Stimulated activated CD8-positive, alpha-beta memory T cell treated with anti-CD3 and anti-CD28 coated beads, Interleukin-7, amount 100 ng/mL, for 24 hours (primary cell): ENCODE measurements at regions not wholly inside any gene's neighbourhood (a gene's known extent, or its start where the extent isn't known, plus 50 kb on each side); places are given as distances from the start of the nearest gene placed in this dataset.
"Not testable (repeated sequence)": the region's sequence is repeated elsewhere in the genome, so short reads cannot be mapped to it uniquely, and the experiment has no call there.

Experiments used
- DNase-seq: peaks from one replicate; pipeline ENCODE4 v3.0.0-alpha.2; 2020; ENCODE audit warnings: low read depth

- not testable (repeated sequence) for DNase-seq
Observed at GRCh38 chr11:123344188-123344587, 85.9 kb upstream of the GRAMD1B start.

- no peak for DNase-seq
Observed at GRCh38 chr11:123338997-123339752, 90.9 kb upstream of the GRAMD1B start.

- DNase-seq: no peak
Observed at GRCh38 chr11:123338266-123338800, 91.7 kb upstream of the GRAMD1B start.

GRCh38 chr11:123334925-123335324, 95.1 kb upstream of the GRAMD1B start:
- no peak for DNase-seq

GRCh38 chr11:123332577-123332976, 97.5 kb upstream of the GRAMD1B start:
- DNase-seq: not testable (repeated sequence)

GRCh38 chr11:123330948-123331347, 99.1 kb upstream of the GRAMD1B start:
- no peak for DNase-seq

GRCh38 chr11:123330471-123330870, 99.6 kb upstream of the GRAMD1B start:
- no peak for DNase-seq

- DNase-seq: no peak
Observed at GRCh38 chr11:123330071-123330470, 100.0 kb upstream of the GRAMD1B start.

- no peak for DNase-seq
Observed at GRCh38 chr11:123328281-123328867, 101.7 kb upstream of the GRAMD1B start.

- no peak for DNase-seq
Observed at GRCh38 chr11:123325533-123325932, 104.5 kb upstream of the GRAMD1B start.

GRCh38 chr11:123323568-123323967, 106.5 kb upstream of the GRAMD1B start:
- no peak for DNase-seq

GRCh38 chr11:123321636-123322035, 108.4 kb upstream of the GRAMD1B start:
- DNase-seq: no peak

- DNase-seq: no peak
Observed at GRCh38 chr11:123318623-123319022, 111.4 kb upstream of the GRAMD1B start.

GRCh38 chr11:123318132-123318531, 111.9 kb upstream of the GRAMD1B start:
- DNase-seq: not testable (repeated sequence)

- DNase-seq: no peak
Observed at GRCh38 chr11:123316003-123316402, 114.1 kb upstream of the GRAMD1B start.

GRCh38 chr11:123314972-123315371, 115.1 kb upstream of the GRAMD1B start:
- no peak for DNase-seq

- no peak for DNase-seq
Observed at GRCh38 chr11:123313262-123313661, 116.8 kb upstream of the GRAMD1B start.

- DNase-seq: no peak
Observed at GRCh38 chr11:123308077-123308476, 113.0 kb upstream of the CLMP start.

- no peak for DNase-seq
Observed at GRCh38 chr11:123307276-123307675, 112.2 kb upstream of the CLMP start.

- no peak for DNase-seq
Observed at GRCh38 chr11:123306531-123306930, 111.5 kb upstream of the CLMP start.

- DNase-seq: no peak
Observed at GRCh38 chr11:123305601-123306375, 110.7 kb upstream of the CLMP start.

GRCh38 chr11:123304828-123305466, 109.9 kb upstream of the CLMP start:
- DNase-seq: no peak
